ENCODE measurements at regions not wholly inside any gene's neighbourhood (a gene's known extent, or its start where the extent isn't known, plus 50 kb on each side); places are given as distances from the start of the nearest gene placed in this dataset.

GRCh38 chr7:112668561-112668960 is 121.6 kb downstream of the TMEM168 start:
- no peak for TF ChIP-seq SIN3A (IDR thresholded peaks at IDR 0.05; ENCODE audit: borderline replicate concordance, insufficient read depth, low read depth, low read length)
- TF ChIP-seq, protein P1, sequence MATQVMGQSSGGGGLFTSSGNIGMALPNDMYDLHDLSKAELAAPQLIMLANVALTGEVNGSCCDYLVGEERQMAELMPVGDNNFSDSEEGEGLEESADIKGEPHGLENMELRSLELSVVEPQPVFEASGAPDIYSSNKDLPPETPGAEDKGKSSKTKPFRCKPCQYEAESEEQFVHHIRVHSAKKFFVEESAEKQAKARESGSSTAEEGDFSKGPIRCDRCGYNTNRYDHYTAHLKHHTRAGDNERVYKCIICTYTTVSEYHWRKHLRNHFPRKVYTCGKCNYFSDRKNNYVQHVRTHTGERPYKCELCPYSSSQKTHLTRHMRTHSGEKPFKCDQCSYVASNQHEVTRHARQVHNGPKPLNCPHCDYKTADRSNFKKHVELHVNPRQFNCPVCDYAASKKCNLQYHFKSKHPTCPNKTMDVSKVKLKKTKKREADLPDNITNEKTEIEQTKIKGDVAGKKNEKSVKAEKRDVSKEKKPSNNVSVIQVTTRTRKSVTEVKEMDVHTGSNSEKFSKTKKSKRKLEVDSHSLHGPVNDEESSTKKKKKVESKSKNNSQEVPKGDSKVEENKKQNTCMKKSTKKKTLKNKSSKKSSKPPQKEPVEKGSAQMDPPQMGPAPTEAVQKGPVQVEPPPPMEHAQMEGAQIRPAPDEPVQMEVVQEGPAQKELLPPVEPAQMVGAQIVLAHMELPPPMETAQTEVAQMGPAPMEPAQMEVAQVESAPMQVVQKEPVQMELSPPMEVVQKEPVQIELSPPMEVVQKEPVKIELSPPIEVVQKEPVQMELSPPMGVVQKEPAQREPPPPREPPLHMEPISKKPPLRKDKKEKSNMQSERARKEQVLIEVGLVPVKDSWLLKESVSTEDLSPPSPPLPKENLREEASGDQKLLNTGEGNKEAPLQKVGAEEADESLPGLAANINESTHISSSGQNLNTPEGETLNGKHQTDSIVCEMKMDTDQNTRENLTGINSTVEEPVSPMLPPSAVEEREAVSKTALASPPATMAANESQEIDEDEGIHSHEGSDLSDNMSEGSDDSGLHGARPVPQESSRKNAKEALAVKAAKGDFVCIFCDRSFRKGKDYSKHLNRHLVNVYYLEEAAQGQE (IDR thresholded peaks at IDR 0.05; ENCODE audit: insufficient read depth in 1 of 2, low read depth in 2 of 2, low read length in 1 of 2), result no peak
- no peak for TF ChIP-seq TCF7L2 (IDR thresholded peaks at IDR 0.05; ENCODE audit: low read depth, low read length)
- TF ChIP-seq CTCF (IDR thresholded peaks at IDR 0.05), result no peak
- no peak for TF ChIP-seq POLR2AphosphoS5 (IDR thresholded peaks at IDR 0.05; ENCODE audit: low read depth, low read length)
- ChIA-PET CTCF (no interaction called here), POLR2A (no interaction called here)
- H3K9me3 ChIP-seq (ENCODE audit: control insufficient read depth, insufficient read depth, low read depth, low read length), result no peaks in the 10 kb centered on the region
- no peak for ATAC-seq
- H3K4me3 ChIP-seq (ENCODE audit: low read depth in 2 of 2, low read length in 2 of 2), result no peak overlapping the region
- BruUV-seq (replicated peaks), result no TSS peak
- no peaks in the 10 kb centered on the region for H3K4me1 ChIP-seq (ENCODE audit: control insufficient read depth, insufficient read depth, low read length)
- no peaks in the 10 kb centered on the region for H3K36me3 ChIP-seq (ENCODE audit: control insufficient read depth, insufficient read depth, low read length)
- H3K27ac ChIP-seq (ENCODE audit: low read length), result no peak overlapping the region
- in situ Hi-C loops (cut with HindIII; ENCODE audit: low pct_unique_long_range_greater_than_20kb, low sequenced_read_pairs), result no loop called here
- intact Hi-C loops (cut with micrococcal nuclease; ENCODE audit: unreplicated experiment), result no loop called here
- H3K27me3 ChIP-seq (ENCODE audit: control insufficient read depth, insufficient read depth, low read length), result no peaks in the 10 kb centered on the region
- no peak for DNase-seq (ENCODE audit: low read depth, low spot score)

- Histone ChIP-seq H3K27ac (ENCODE audit: low read length) (no peak overlapping the region), H3K4me3 (ENCODE audit: low read depth in 2 of 2, low read length in 2 of 2) (no peak overlapping the region), H3K27me3 (ENCODE audit: control insufficient read depth, insufficient read depth, low read length) (no peaks in the 10 kb centered on the region), H3K4me1 (ENCODE audit: control insufficient read depth, insufficient read depth, low read length) (no peaks in the 10 kb centered on the region), H3K9me3 (ENCODE audit: control insufficient read depth, insufficient read depth, low read depth, low read length) (no peaks in the 10 kb centered on the region), H3K36me3 (ENCODE audit: control insufficient read depth, insufficient read depth, low read length) (no peaks in the 10 kb centered on the region)
- intact Hi-C loops (cut with micrococcal nuclease; ENCODE audit: unreplicated experiment) (no loop called here), in situ Hi-C loops (cut with HindIII; ENCODE audit: low pct_unique_long_range_greater_than_20kb, low sequenced_read_pairs) (no loop called here)
- ATAC-seq (no peak), DNase-seq (ENCODE audit: low read depth, low spot score) (no peak)
- TF ChIP-seq, protein P1 (IDR thresholded peaks at IDR 0.05; ENCODE audit: insufficient read depth in 1 of 2, low read depth in 2 of 2, low read length in 1 of 2), result no peak
- ChIA-PET CTCF (no interaction called here), POLR2A (no interaction called here)
- no TSS peak for BruUV-seq (replicated peaks)
Observed at GRCh38 chr7:112669306-112669705, 120.9 kb downstream of the TMEM168 start.

All from Panc1 (cell line).